HEK293T (cell line): ENCODE measurements at regions not wholly inside any gene's neighbourhood (a gene's known extent, or its start where the extent isn't known, plus 50 kb on each side); places are given as distances from the start of the nearest gene placed in this dataset.

Source experiments
- CTCF ChIA-PET: fragments of 350-600 bp; formaldehyde crosslinking; extraction: SDS; loops from one replicate; lab custom pipeline; 2021; ENCODE audit warnings: antibody characterized with exemption, inconsistent platforms; lab: Yijun Ruan, JAX
- POLR2A ChIA-PET: fragments of 350-600 bp; formaldehyde crosslinking; extraction: SDS; loops from one replicate; lab custom pipeline; 2020; ENCODE audit warnings: antibody characterized with exemption, inconsistent platforms; lab: Yijun Ruan, JAX
- DNase-seq: peaks from one replicate; pipeline ENCODE4 v3.0.0; 2012; ENCODE audit warnings: mixed read lengths; ENCODE audit errors: extremely low spot score
- ARNT ChIP-seq: fragments of 450-650 bp; IDR thresholded peaks from 2 replicates; pipeline ENCODE4 v1.6.1; 2017; ENCODE audit warnings: mild to moderate bottlenecking
- BHLHE40 ChIP-seq: fragments of 450-650 bp; IDR thresholded peaks from 2 replicates; pipeline ENCODE4 v1.6.1; 2016; ENCODE audit warnings: mild to moderate bottlenecking, moderate library complexity, borderline replicate concordance
- CTBP1 ChIP-seq: fragments of 450-650 bp; IDR thresholded peaks from 2 replicates; pipeline ENCODE4 v1.6.1; 2016; ENCODE audit warnings: borderline replicate concordance
- ELF4 ChIP-seq: fragments of 450-650 bp; IDR thresholded peaks from 2 replicates; pipeline ENCODE4 v1.6.1; 2017; ENCODE audit warnings: antibody characterized with exemption
- FOXA1 ChIP-seq: fragments of 450-650 bp; IDR thresholded peaks from 2 replicates; pipeline ENCODE4 v1.6.1; 2016; ENCODE audit warnings: mild to moderate bottlenecking
- FOXK2 ChIP-seq: fragments of 450-650 bp; IDR thresholded peaks from 2 replicates; pipeline ENCODE4 v1.6.1; 2016; ENCODE audit warnings: mild to moderate bottlenecking
- FOXM1 ChIP-seq: fragments of 450-650 bp; IDR thresholded peaks from 2 replicates; pipeline ENCODE4 v1.6.1; 2017; ENCODE audit warnings: mild to moderate bottlenecking, borderline replicate concordance
- HDGF ChIP-seq: fragments of 450-650 bp; IDR thresholded peaks from 2 replicates; pipeline ENCODE4 v1.6.1; 2017; ENCODE audit warnings: antibody characterized with exemption, borderline replicate concordance
- L3MBTL2 ChIP-seq: fragments of 450-650 bp; conservative IDR thresholded peaks from 2 replicates; pipeline ENCODE4 v1.6.1; 2016; ENCODE audit warnings: mild to moderate bottlenecking
- LEF1 ChIP-seq: fragments of 450-650 bp; IDR thresholded peaks from 2 replicates; pipeline ENCODE4 v1.6.1; 2017; ENCODE audit warnings: mild to moderate bottlenecking, borderline replicate concordance
- NFRKB ChIP-seq: fragments of 450-650 bp; IDR thresholded peaks from 2 replicates; pipeline ENCODE4 v1.6.1; 2016; ENCODE audit warnings: mild to moderate bottlenecking, moderate library complexity
- SP1 ChIP-seq: fragments of 450-650 bp; IDR thresholded peaks from 2 replicates; pipeline ENCODE4 v1.6.1; 2017
- SUZ12 ChIP-seq: fragments of 450-650 bp; IDR thresholded peaks from 2 replicates; pipeline ENCODE4 v1.6.1; 2016; ENCODE audit warnings: mild to moderate bottlenecking
- TARDBP ChIP-seq: fragments of 450-650 bp; IDR thresholded peaks from 2 replicates; pipeline ENCODE4 v1.6.1; 2016
- ZNF384 ChIP-seq: fragments of 450-650 bp; IDR thresholded peaks from 2 replicates; pipeline ENCODE4 v1.6.1; 2016
- TF ChIP-seq, protein P1 (sequence below): fragments of 450-650 bp; IDR thresholded peaks from 2 replicates; pipeline ENCODE4 v1.6.1; 2016

DNA sequence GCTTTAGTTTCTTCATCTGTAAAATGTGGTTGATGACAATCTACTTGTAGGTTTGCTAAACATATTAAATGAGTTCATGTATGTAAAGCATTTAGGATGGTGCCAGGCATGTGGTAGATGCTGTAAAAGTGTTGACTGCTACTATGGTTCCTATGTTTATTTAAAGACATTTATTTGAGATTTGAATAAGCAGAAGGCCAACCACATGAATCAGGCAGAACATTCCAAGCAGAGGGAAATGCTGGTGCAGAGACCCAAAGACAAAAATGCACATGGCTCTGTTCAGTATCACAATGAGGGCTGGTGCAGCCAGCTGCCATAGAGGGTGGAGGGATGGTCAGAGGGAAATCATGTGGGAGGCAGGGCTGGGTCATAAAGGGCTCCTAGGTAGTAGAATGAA is 156.2 kb upstream of the PDGFD start:
- ChIA-PET CTCF (no interaction called here), POLR2A (no interaction called here)
- TF ChIP-seq FOXK2, result no peak
- no peak for TF ChIP-seq CTBP1
- TF ChIP-seq SUZ12, result no peak
- no peak for DNase-seq

DNA sequence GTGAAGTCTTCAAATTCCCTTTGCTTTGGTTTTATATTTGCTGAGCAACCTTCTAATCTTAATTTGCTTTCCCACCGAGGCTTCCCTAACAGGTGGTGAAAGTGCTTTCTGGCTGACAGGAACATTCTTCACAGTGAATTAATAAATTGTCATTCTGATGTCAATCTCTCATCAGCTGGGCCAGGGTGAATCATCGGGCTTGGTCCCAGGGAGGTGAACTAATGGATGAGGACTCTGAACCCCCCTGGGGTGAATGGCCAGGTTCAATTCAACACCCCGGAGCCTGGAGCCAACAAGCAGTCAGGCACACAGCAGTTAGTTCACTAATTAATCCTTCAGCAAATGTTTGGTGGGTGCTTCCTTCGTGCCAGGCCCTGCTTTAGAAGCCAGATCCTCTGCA is 155.4 kb upstream of the PDGFD start:
- POLR2A ChIA-PET, result no interaction called here
- CTCF ChIA-PET, result no interaction called here

DNA sequence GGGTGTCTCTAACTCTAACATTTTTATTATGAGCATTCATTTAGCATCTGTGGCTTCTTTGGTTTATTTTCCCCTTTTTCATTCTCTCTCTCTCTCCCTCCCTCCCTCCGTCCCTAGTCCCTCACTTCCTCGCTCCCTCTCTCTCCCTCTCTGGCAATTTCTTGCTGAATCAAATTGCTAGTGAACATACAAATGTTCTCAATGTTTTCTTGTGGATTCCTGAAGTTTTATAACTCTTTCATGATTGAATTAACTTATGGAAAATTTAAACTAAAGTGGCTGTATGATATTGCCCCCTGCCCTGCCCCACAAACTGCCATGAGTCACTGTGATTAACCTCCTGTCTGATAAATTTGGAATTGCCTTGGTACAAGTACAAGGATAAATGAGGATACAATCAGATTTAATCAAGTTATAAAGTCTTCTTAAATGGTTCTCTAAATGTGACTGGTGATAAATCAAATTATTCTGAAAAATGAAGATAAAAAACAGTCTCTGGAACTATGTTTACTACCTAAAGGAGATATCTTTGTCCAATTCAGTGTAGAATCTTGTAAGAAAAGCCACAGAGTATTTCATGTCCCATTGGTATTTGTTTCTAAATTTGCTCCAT is 143.0 kb upstream of the PDGFD start:
- POLR2A ChIA-PET, result no interaction called here
- DNase-seq, result no peak
- TF ChIP-seq FOXK2 (no peak), HDGF (no peak), FOXA1 (no peak), ARNT (no peak), SP1 (no peak), SUZ12 (no peak), L3MBTL2 (no peak), ELF4 (no peak), FOXM1 (no peak), CTBP1 (no peak), NFRKB (no peak), LEF1 (no peak), TARDBP (no peak), ZNF384 (no peak), BHLHE40 (no peak)
- TF ChIP-seq, protein P1, sequence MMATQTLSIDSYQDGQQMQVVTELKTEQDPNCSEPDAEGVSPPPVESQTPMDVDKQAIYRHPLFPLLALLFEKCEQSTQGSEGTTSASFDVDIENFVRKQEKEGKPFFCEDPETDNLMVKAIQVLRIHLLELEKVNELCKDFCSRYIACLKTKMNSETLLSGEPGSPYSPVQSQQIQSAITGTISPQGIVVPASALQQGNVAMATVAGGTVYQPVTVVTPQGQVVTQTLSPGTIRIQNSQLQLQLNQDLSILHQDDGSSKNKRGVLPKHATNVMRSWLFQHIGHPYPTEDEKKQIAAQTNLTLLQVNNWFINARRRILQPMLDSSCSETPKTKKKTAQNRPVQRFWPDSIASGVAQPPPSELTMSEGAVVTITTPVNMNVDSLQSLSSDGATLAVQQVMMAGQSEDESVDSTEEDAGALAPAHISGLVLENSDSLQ, result no peak
- CTCF ChIA-PET, result no interaction called here

More for the DNA sequence above, 155.4 kb upstream of the PDGFD start:
- TF ChIP-seq ARNT, result no peak
- TF ChIP-seq FOXK2, result no peak
- TF ChIP-seq BHLHE40, result no peak
- TF ChIP-seq L3MBTL2, result no peak
- TF ChIP-seq SP1, result no peak
- no peak for TF ChIP-seq SUZ12
- no peak for TF ChIP-seq NFRKB
- TF ChIP-seq CTBP1, result no peak
- no peak for TF ChIP-seq HDGF
- TF ChIP-seq FOXM1, result no peak
- no peak for TF ChIP-seq FOXA1
- no peak for TF ChIP-seq TARDBP
- DNase-seq, result no peak

DNA sequence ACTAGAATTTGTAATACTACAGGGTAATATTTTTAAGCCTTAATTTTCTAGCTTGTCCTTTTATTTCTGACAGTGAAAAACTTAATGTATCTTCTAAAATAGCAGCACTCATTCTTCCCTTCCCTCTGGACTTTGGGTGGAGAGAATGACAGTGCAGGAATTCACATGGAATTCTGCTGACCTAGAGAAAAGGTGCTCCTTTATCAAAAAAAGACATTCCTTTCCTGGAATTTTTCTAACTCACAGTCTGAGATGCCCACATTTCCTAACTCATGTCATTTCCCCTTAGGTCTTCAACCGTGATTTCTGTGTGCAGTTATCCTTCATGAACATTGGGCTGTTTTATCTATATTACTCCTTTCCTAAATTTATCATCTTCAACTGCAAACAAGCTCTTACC is 137.8 kb upstream of the PDGFD start:
- TF ChIP-seq FOXM1 (no peak), HDGF (no peak), LEF1 (no peak), ZNF384 (no peak), ELF4 (no peak), BHLHE40 (no peak)
- ChIA-PET CTCF (interaction anchor here (1.1 kb wide), 1 partner anchor 31 kb away, joined by 3 read pairs; no protein-coding TSS in a partner anchor), POLR2A (no interaction called here)
- no peak for DNase-seq

DNA sequence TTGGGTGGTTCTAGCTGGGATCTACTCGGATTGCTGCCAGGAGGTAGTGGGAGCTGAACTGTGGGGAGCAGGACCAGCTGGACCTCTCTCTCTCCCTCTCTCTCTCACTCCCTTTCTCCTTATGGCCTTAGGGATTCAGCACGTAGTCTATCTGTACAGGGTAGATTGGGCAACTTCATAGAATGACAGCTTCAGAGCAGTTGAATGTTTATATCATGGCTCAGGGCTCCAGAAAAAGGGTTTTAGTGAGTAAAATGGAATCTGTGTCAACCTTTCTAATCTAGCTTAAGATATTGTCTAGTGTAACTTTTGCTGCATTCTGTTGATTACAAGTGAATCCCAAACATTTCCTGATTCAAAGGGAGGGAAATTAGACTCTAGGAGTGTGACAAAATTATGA is 127.7 kb upstream of the PDGFD start:
- CTCF ChIA-PET, result no interaction called here
- TF ChIP-seq LEF1 (no peak), ELF4 (no peak), FOXK2 (no peak), CTBP1 (no peak), BHLHE40 (no peak), SP1 (no peak), HDGF (no peak), FOXM1 (no peak), ARNT (no peak), SUZ12 (no peak), NFRKB (no peak), TARDBP (no peak), FOXA1 (no peak)
- TF ChIP-seq, protein P1, result no peak
- no peak for DNase-seq

DNA sequence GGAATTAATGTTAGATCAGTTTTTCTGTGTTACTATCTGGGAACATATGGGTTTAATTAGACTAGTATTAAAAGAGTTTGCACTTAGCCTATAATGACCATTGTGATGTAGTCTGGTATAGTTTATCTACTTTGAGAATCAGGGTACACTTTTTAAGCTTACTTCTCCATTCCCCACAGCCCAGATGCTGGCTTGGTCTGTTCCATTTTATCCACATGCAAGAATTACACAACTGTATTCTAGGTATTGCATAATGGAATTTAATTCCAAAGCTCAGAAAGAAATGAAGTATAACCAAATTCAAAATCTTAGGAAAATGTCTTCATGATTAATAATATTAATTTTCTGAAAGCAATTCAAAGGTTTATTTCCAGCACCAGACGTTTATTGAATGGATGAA is 122.2 kb upstream of the PDGFD start:
- TF ChIP-seq, protein P1, result no peak
- TF ChIP-seq HDGF (no peak), ARNT (no peak), TARDBP (no peak), FOXM1 (no peak), ELF4 (no peak), NFRKB (no peak), LEF1 (no peak), SP1 (no peak), ZNF384 (no peak), L3MBTL2 (no peak), FOXK2 (no peak), CTBP1 (no peak), BHLHE40 (no peak), FOXA1 (no peak), SUZ12 (no peak)
- ChIA-PET POLR2A (no interaction called here), CTCF (no interaction called here)
- DNase-seq, result no peak

More for the DNA sequence above, 127.7 kb upstream of the PDGFD start:
- POLR2A ChIA-PET, result no interaction called here
